ENCODE measurements at regions not wholly inside any gene's neighbourhood (a gene's known extent, or its start where the extent isn't known, plus 50 kb on each side); places are given as distances from the start of the nearest gene placed in this dataset.

DNA sequence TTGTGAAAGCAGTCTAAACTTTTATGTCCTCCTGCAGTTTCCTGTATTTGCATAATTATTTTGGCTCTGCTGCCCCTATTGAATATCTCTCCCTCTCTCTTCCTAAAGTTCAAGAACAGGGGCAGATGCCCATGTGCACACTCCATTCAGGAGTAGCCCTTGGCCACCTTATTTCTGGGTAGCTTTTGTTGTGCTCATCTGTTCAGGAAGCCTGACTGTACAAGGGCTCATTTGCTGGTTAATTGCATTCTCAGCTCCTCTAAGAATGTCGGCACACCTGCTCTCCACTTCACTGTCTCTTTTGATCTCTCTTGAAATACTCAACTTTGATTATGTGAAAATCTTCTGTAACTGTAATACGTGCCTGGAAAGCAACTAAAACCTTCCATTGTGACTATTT lies 1378.8 kb upstream of the CDH8 start:
- TF ChIP-seq, protein P1, sequence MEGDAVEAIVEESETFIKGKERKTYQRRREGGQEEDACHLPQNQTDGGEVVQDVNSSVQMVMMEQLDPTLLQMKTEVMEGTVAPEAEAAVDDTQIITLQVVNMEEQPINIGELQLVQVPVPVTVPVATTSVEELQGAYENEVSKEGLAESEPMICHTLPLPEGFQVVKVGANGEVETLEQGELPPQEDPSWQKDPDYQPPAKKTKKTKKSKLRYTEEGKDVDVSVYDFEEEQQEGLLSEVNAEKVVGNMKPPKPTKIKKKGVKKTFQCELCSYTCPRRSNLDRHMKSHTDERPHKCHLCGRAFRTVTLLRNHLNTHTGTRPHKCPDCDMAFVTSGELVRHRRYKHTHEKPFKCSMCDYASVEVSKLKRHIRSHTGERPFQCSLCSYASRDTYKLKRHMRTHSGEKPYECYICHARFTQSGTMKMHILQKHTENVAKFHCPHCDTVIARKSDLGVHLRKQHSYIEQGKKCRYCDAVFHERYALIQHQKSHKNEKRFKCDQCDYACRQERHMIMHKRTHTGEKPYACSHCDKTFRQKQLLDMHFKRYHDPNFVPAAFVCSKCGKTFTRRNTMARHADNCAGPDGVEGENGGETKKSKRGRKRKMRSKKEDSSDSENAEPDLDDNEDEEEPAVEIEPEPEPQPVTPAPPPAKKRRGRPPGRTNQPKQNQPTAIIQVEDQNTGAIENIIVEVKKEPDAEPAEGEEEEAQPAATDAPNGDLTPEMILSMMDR (IDR thresholded peaks at IDR 0.05): no peak
- TF ChIP-seq POLR2AphosphoS5 (IDR thresholded peaks at IDR 0.05): no peak
- TF ChIP-seq EP300 (IDR thresholded peaks at IDR 0.05): no peak
